Spleen (tissue), 11 donors: ENCODE measurements at regions not wholly inside any gene's neighbourhood (a gene's known extent, or its start where the extent isn't known, plus 50 kb on each side); places are given as distances from the start of the nearest gene placed in this dataset.

Experiments
- DNase-seq: peaks from one replicate; pipeline ENCODE4 v3.0.0-alpha.2; 2020
- H3K27ac ChIP-seq, 8 donors: fragments of 200-600 bp; sonication (generic) in 7 of 8; 1 replicate in 4 of 8; 2 replicates in 4 of 8; pipeline versions ENCODE4 v1.5.0 to v1.8.0; 2016 to 2021; ENCODE audit warnings: inconsistent platforms in 4 of 8, mild to moderate bottlenecking in 4 of 8, moderate library complexity in 1 of 8
- H3K27me3 ChIP-seq, 7 donors: fragments of 200-600 bp; sonication (generic) in 6 of 7; replicated peaks in 1 of 7; 1 replicate in 4 of 7; 2 replicates in 3 of 7; pipeline versions ENCODE4 v1.5.0 to v1.8.0; 2016 to 2021; ENCODE audit warnings: inconsistent platforms in 3 of 7, mild to moderate bottlenecking in 1 of 7
- H3K36me3 ChIP-seq, 6 donors: fragments of 200-600 bp; sonication (generic) in 5 of 6; 1 replicate in 4 of 6; 2 replicates in 2 of 6; pipeline versions ENCODE4 v1.5.0 to v1.8.0; 2016 to 2021; ENCODE audit warnings: inconsistent platforms in 2 of 6
- H3K4me1 ChIP-seq, 6 donors: fragments of 200-600 bp; sonication (generic) in 5 of 6; 1 replicate in 3 of 6; 2 replicates in 3 of 6; pipeline versions ENCODE4 v1.5.0 to v1.8.0; 2016 to 2021; ENCODE audit warnings: inconsistent platforms in 3 of 6
- H3K4me3 ChIP-seq, 8 donors: fragments of 200-600 bp; sonication (generic) in 7 of 8; 1 replicate in 4 of 8; 2 replicates in 4 of 8; pipeline versions ENCODE4 v1.5.0 to v1.8.0; 2016 to 2021; ENCODE audit warnings: inconsistent platforms in 4 of 8, mild to moderate bottlenecking in 4 of 8, moderate library complexity in 2 of 8
- H3K9me3 ChIP-seq, 8 donors: fragments of 200-600 bp; sonication (generic) in 7 of 8; 1 replicate in 4 of 8; 2 replicates in 4 of 8; pipeline versions ENCODE4 v1.5.0 to v1.8.0; 2016 to 2021; ENCODE audit warnings: inconsistent platforms in 4 of 8
- CTCF ChIP-seq, 11 experiments: fragments of 200-600 bp in 7 of 11; fragments of 450-650 bp in 4 of 11; sonication (generic) in 4 of 11; IDR thresholded peaks in 8 of 11; conservative IDR thresholded peaks in 3 of 11; 1 replicate in 7 of 11; 2 replicates in 4 of 11; pipeline versions ENCODE4 v1.4.0 to v1.8.0; 2016 to 2021; ENCODE audit warnings: antibody characterized with exemption in 11 of 11, inconsistent platforms in 4 of 11, mild to moderate bottlenecking in 1 of 11
- POLR2A ChIP-seq, 3 donors: fragments of 450-650 bp; IDR thresholded peaks; one replicate each; pipeline ENCODE4 v1.5.1; 2017; ENCODE audit warnings: antibody characterized with exemption in 3 of 3, mild to moderate bottlenecking in 1 of 3
- POLR2AphosphoS5 ChIP-seq, 3 donors: sonication (generic); formaldehyde crosslinking; IDR thresholded peaks; one replicate each; pipeline ENCODE4 v1.5.1; 2017; ENCODE audit warnings: antibody characterized with exemption in 3 of 3
- WGBS, 5 donors: extraction: QIAGEN DNeasy Blood & Tissue Kit in 3 of 5; methylation state at CpG; one replicate each; pipeline versions ENCODE4 v1.1.5 to v1.1.7; 2013 to 2018; 5-methylcytosine and 5-hydroxymethylcytosine counted together
- intact Hi-C: fragments of 100-400 bp; cut with DNase I; formaldehyde crosslinking; loops from one replicate; pipeline ENCODE4 v1.15.0; 2023; ENCODE audit warnings: low total_unique reads
- donor health status: healthy with polysubstance abuse.
- donor health status: DM: no; HTN: no; CAD: no; lungs with moderate emphysema.
- donor health status: DM: no; HTN: no; CAD: no.
- donor health status: Bipolar disorder and iron deficiency.
- donor health status: healthy.
- donor health status: DM: no; HTN: no; CAD: no.
- donor health status: DM: yes; HTN: yes; CAD: no.

GRCh38 chr16:26708428-26708827 is 358.3 kb upstream of the C16orf82 start:
- H3K27ac ChIP-seq: no peak overlapping the region
- peaks cover 0 to 57% (median 0%) of the 10 kb centered on the region in 7 donors for H3K27me3 ChIP-seq
- H3K9me3 ChIP-seq: peaks cover 0 to 5% (median 0%) of the 10 kb centered on the region in 8 donors
- H3K4me3 ChIP-seq: no peak overlapping the region
- H3K4me1 ChIP-seq: no peaks in the 10 kb centered on the region
- 72 to 90% (median 90%) methylated on average over 2 of the region's 2 CpGs for WGBS, 5 donors
- TF ChIP-seq POLR2A (IDR thresholded peaks at IDR 0.05) (no peak), CTCF (IDR thresholded peaks at IDR 0.05 in 8 of 11, conservative IDR thresholded peaks at IDR 0.05 in 3 of 11) (no peak), POLR2AphosphoS5 (IDR thresholded peaks at IDR 0.05) (no peak)
- no peaks in the 10 kb centered on the region for H3K36me3 ChIP-seq
- intact Hi-C loops: no loop called here
- DNase-seq: no peak

GRCh38 chr16:26709175-26709574 is 357.6 kb upstream of the C16orf82 start:
- Histone ChIP-seq H3K9me3 (peaks cover 0 to 5% (median 0%) of the 10 kb centered on the region in 8 donors), H3K4me1 (no peaks in the 10 kb centered on the region), H3K36me3 (no peaks in the 10 kb centered on the region), H3K4me3 (no peak overlapping the region), H3K27me3 (peaks cover 0 to 51% (median 0%) of the 10 kb centered on the region in 7 donors), H3K27ac (no peak overlapping the region)
- WGBS, 5 donors: 73 to 85% (median 81%) methylated on average over 6 of the region's 6 CpGs
- intact Hi-C loops: no loop called here
- DNase-seq: no peak
- TF ChIP-seq POLR2A (IDR thresholded peaks at IDR 0.05) (no peak), CTCF (IDR thresholded peaks at IDR 0.05 in 8 of 11, conservative IDR thresholded peaks at IDR 0.05 in 3 of 11) (no peak), POLR2AphosphoS5 (IDR thresholded peaks at IDR 0.05) (no peak)

- Histone ChIP-seq H3K27me3 (peaks cover 0 to 51% (median 0%) of the 10 kb centered on the region in 7 donors), H3K4me1 (no peaks in the 10 kb centered on the region), H3K27ac (no peak overlapping the region), H3K9me3 (peaks cover 0 to 5% (median 0%) of the 10 kb centered on the region in 8 donors), H3K36me3 (no peaks in the 10 kb centered on the region), H3K4me3 (no peak overlapping the region)
- TF ChIP-seq CTCF (IDR thresholded peaks at IDR 0.05 in 8 of 11, conservative IDR thresholded peaks at IDR 0.05 in 3 of 11): no peak
- DNase-seq: no peak
- intact Hi-C loops: no loop called here
- 69 to 93% (median 85%) methylated on average over 2 of the region's 2 CpGs for WGBS, 5 donors
These were observed 357.0 kb upstream of the C16orf82 start for GRCh38 chr16:26709754-26710153.

- WGBS, 5 donors: 40 to 53% (median 46%) methylated on average over 4 of the region's 4 CpGs
- Histone ChIP-seq H3K27ac (no peak overlapping the region), H3K9me3 (peaks cover 0 to 5% (median 0%) of the 10 kb centered on the region in 8 donors)
These were observed 356.3 kb upstream of the C16orf82 start for GRCh38 chr16:26710450-26710849.

More at GRCh38 chr16:26710450-26710849, 356.3 kb upstream of the C16orf82 start:
- DNase-seq: no peak
- TF ChIP-seq POLR2A (IDR thresholded peaks at IDR 0.05): no peak
- TF ChIP-seq CTCF (IDR thresholded peaks at IDR 0.05 in 8 of 11, conservative IDR thresholded peaks at IDR 0.05 in 3 of 11): no peak
- no peak for TF ChIP-seq POLR2AphosphoS5 (IDR thresholded peaks at IDR 0.05)
- no peaks in the 10 kb centered on the region for H3K4me1 ChIP-seq
- peaks cover 0 to 44% (median 0%) of the 10 kb centered on the region in 7 donors for H3K27me3 ChIP-seq
- no peaks in the 10 kb centered on the region for H3K36me3 ChIP-seq
- no peak overlapping the region for H3K4me3 ChIP-seq
- intact Hi-C loops: no loop called here
